WTC11 (cell line): ENCODE measurements at regions not wholly inside any gene's neighbourhood (a gene's known extent, or its start where the extent isn't known, plus 50 kb on each side); places are given as distances from the start of the nearest gene placed in this dataset.

Experiments used
- ATAC-seq: fragments of 200-7000 bp; cut with Tn5 transposase; 2 replicates; pipeline ENCODE4 v1.10.0; 2021; ENCODE audit warnings: mild to moderate bottlenecking, moderate library complexity
- CTCF ChIA-PET: fragments of 300-600 bp; sonication (Branson Sonifier 250); formaldehyde crosslinking; loops from one replicate; lab custom pipeline; 2021; ENCODE audit warnings: antibody characterized with exemption; lab: Charles Lee
- POLR2A ChIA-PET: fragments of 350-600 bp; sonication (Branson Sonifier 250); formaldehyde crosslinking; loops from one replicate; lab custom pipeline; 2021; ENCODE audit warnings: antibody characterized with exemption; lab: Charles Lee
- DNase-seq: peaks from one replicate; pipeline ENCODE4 v3.0.0; 2021; ENCODE audit warnings: low spot score
- H3K27ac Mint-ChIP-seq: 2 replicates; pipeline ENCODE4 v1.8.0; 2021; ENCODE audit warnings: mixed read lengths
- H3K27me3 Mint-ChIP-seq: 2 replicates; pipeline ENCODE4 v1.8.0; 2021; ENCODE audit warnings: low read depth, mild to moderate bottlenecking, moderate library complexity, mixed read lengths
- H3K36me3 Mint-ChIP-seq: 2 replicates; pipeline ENCODE4 v1.8.0; 2021; ENCODE audit warnings: mixed read lengths
- H3K4me1 Mint-ChIP-seq: 2 replicates; pipeline ENCODE4 v1.8.0; 2022; ENCODE audit warnings: mixed read lengths
- H3K4me3 Mint-ChIP-seq: 2 replicates; pipeline ENCODE4 v1.8.0; 2021; ENCODE audit warnings: mild to moderate bottlenecking, moderate library complexity, mixed read lengths
- H3K9me3 Mint-ChIP-seq: 2 replicates; pipeline ENCODE4 v1.8.0; 2021; ENCODE audit warnings: mixed read lengths
- AR ChIP-seq: fragments of 250-450 bp; sonication (Bioruptor Pico); IDR thresholded peaks from 2 replicates; pipeline ENCODE4 v1.9.0; 2021; ENCODE audit warnings: mild to moderate bottlenecking
- ARID4B ChIP-seq: sonication (generic); formaldehyde crosslinking; IDR thresholded peaks from 2 replicates; pipeline ENCODE4 v1.8.0; 2023; ENCODE audit warnings: missing genetic modification reagents, mild to moderate bottlenecking, borderline replicate concordance
- CDX4 ChIP-seq: fragments of 250-450 bp; sonication (Bioruptor Pico); IDR thresholded peaks from 2 replicates; pipeline ENCODE4 v1.9.0; 2021; ENCODE audit warnings: moderate library complexity, mild to moderate bottlenecking, inconsistent platforms, borderline replicate concordance
- E2F4 ChIP-seq: sonication (generic); formaldehyde crosslinking; IDR thresholded peaks from 2 replicates; pipeline ENCODE4 v1.8.1; 2022; ENCODE audit warnings: low read depth, mild to moderate bottlenecking, moderate library complexity, missing genetic modification reagents, borderline replicate concordance
- FOXK1 ChIP-seq: sonication (generic); formaldehyde crosslinking; IDR thresholded peaks from 2 replicates; pipeline ENCODE4 v1.8.0; 2022; ENCODE audit warnings: mild to moderate bottlenecking, moderate library complexity, missing genetic modification reagents
- GTF2I ChIP-seq: fragments of 250-450 bp; sonication (Bioruptor Pico); conservative IDR thresholded peaks from 2 replicates; pipeline ENCODE4 v1.4.0; 2021; ENCODE audit warnings: mild to moderate bottlenecking
- HMGXB4 ChIP-seq: sonication (generic); formaldehyde crosslinking; IDR thresholded peaks from 2 replicates; pipeline ENCODE4 v1.8.1; 2023; ENCODE audit warnings: mild to moderate bottlenecking, moderate library complexity, missing genetic modification reagents
- MLX ChIP-seq: sonication (generic); formaldehyde crosslinking; IDR thresholded peaks from 2 replicates; pipeline ENCODE4 v1.8.1; 2023; ENCODE audit warnings: mild to moderate bottlenecking, missing genetic modification reagents, moderate library complexity
- RORB ChIP-seq: fragments of 250-450 bp; sonication (Bioruptor Pico); IDR thresholded peaks from 2 replicates; pipeline ENCODE4 v1.9.0; 2021; ENCODE audit warnings: mild to moderate bottlenecking
- USF2 ChIP-seq: sonication (generic); formaldehyde crosslinking; IDR thresholded peaks from 2 replicates; pipeline ENCODE4 v1.8.1; 2023; ENCODE audit warnings: mild to moderate bottlenecking, missing genetic modification reagents, moderate library complexity
- ZBTB21 ChIP-seq: sonication (generic); formaldehyde crosslinking; IDR thresholded peaks from 2 replicates; pipeline ENCODE4 v1.8.1; 2023; ENCODE audit warnings: mild to moderate bottlenecking, missing genetic modification reagents, borderline replicate concordance
- ZNF263 ChIP-seq: sonication (generic); formaldehyde crosslinking; IDR thresholded peaks from 2 replicates; pipeline ENCODE4 v1.8.1; 2022; ENCODE audit warnings: low read depth, mild to moderate bottlenecking, moderate library complexity, missing genetic modification reagents
- ZNF281 ChIP-seq: sonication (generic); formaldehyde crosslinking; IDR thresholded peaks from 2 replicates; pipeline ENCODE4 v1.8.0; 2023; ENCODE audit warnings: mild to moderate bottlenecking, missing genetic modification reagents
- ZNF425 ChIP-seq: fragments of 250-450 bp; sonication (Bioruptor Pico); conservative IDR thresholded peaks from 2 replicates; pipeline ENCODE4 v1.9.0; 2021; ENCODE audit warnings: mild to moderate bottlenecking
- ZNF512 ChIP-seq: sonication (generic); formaldehyde crosslinking; IDR thresholded peaks from 2 replicates; pipeline ENCODE4 v1.8.1; 2022; ENCODE audit warnings: missing genetic modification reagents, borderline replicate concordance
- ZNF671 ChIP-seq: fragments of 250-450 bp; sonication (Bioruptor Pico); IDR thresholded peaks from 2 replicates; pipeline ENCODE4 v1.8.0; 2021; ENCODE audit warnings: mild to moderate bottlenecking

- TF ChIP-seq MLX (no peak), ZNF281 (no peak), RORB (CRISPR knock-in tag) (no peak), AR (no peak)
Measured at GRCh38 chr5:57720656-57721055, 238.0 kb upstream of the ACTBL2 start (continued).

- no peaks in the 10 kb centered on the region for H3K36me3 Mint-ChIP-seq
- peaks cover 15% of the 10 kb centered on the region for H3K4me1 Mint-ChIP-seq
- no peak overlapping the region for H3K27ac Mint-ChIP-seq
- DNase-seq (no peak), ATAC-seq (no peak)
- ChIA-PET POLR2A (no interaction called here), CTCF (no interaction called here)
- no peak overlapping the region for H3K4me3 Mint-ChIP-seq
- no peaks in the 10 kb centered on the region for H3K27me3 Mint-ChIP-seq
- H3K9me3 Mint-ChIP-seq = peaks cover 4% of the 10 kb centered on the region
- TF ChIP-seq CDX4 (CRISPR knock-in tag) (no peak), ARID4B (CRISPR knock-in tag) (no peak), ZBTB21 (CRISPR knock-in tag) (no peak), E2F4 (CRISPR knock-in tag) (no peak), GTF2I (CRISPR knock-in tag) (no peak), ZNF425 (no peak), ZNF263 (CRISPR knock-in tag) (no peak), HMGXB4 (no peak), USF2 (CRISPR knock-in tag) (no peak), ZNF512 (CRISPR knock-in tag) (no peak), FOXK1 (CRISPR knock-in tag) (no peak), ZNF671 (CRISPR knock-in tag) (no peak)
Measured at GRCh38 chr5:57719216-57719615, 236.6 kb upstream of the ACTBL2 start.
